G401 (cell line): ENCODE measurements at regions not wholly inside any gene's neighbourhood (a gene's known extent, or its start where the extent isn't known, plus 50 kb on each side); places are given as distances from the start of the nearest gene placed in this dataset.
"Not testable (repeated sequence)": the region's sequence is repeated elsewhere in the genome, so short reads cannot be mapped to it uniquely, and the experiment has no call there.

Experiments
- DNase-seq: peaks from one replicate; pipeline ENCODE4 v3.0.0-alpha.2; 2015; ENCODE audit warnings: low spot score
- in situ Hi-C: cut with HindIII; loops from 2 replicates; pipeline ENCODE4 v1.10.0; 2016; ENCODE audit warnings: low sequenced_read_pairs, mixed read lengths

DNA sequence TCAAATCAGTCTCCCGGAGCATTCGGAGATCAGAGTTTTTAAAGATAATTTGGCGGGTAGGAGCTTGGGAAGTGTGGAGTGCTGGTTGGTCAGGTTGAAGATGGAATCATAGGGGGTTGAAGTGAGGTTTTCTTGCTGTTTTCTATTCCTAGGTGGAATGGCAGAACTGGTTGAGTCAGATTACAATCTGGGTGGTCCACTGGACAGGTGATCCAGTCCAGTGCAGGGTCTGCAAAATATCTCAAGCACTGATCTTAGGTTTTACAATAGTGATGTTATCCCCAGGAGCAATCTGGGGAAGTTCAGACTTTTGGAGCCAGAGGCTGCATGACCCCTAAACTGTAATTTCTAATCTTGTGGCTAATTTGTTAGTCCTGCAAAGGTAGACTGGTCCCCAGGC is 416.4 kb upstream of the MAGEB16 start:
- not testable (repeated sequence) for DNase-seq

DNA sequence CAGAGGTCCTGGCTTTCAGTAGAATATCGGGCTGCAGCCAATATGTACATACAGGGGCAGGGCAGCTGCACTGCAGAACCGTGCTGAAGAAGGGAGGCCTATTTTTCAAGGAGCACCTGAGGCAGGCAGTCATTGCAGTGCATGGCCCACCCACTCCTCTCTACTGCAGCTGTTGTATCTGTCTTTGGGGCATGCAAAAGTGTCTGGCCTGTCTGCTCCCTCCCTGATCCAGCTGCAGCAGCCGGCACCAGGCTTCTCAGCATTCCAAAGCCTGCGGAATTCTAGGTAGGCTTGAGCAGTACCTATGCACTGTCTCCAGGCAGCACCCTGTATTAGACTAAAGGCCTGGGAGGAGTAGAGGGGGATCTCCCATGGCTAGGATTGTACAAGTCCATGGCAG is 415.2 kb upstream of the MAGEB16 start:
- in situ Hi-C loops = no loop called here
- no peak for DNase-seq

More for the DNA sequence above, 416.4 kb upstream of the MAGEB16 start:
- in situ Hi-C loops = not testable (repeated sequence)

GRCh38 chrX:35392232-35392631 is 405.9 kb upstream of the MAGEB16 start:
- in situ Hi-C loops = no loop called here
- no peak for DNase-seq

DNA sequence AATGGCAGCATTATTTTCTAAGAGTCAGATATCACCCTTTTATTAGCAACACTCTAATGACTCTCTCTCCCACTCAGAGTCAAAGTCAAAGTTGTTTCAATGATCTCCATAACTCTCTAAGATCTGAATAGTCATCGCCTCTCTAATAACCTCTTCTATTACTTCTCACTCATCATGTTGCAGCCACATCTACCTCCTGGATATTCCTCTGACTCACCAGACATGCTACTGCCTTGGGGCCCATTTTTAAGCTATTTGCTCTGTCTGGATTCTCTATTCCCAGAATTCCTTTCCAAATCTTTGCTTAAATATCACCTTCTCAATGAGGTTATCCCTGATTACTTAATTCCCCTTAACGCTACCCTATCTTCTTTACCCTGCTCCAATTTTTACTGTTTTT is 391.8 kb upstream of the MAGEB16 start:
- in situ Hi-C loops = no loop called here
- no peak for DNase-seq

DNA sequence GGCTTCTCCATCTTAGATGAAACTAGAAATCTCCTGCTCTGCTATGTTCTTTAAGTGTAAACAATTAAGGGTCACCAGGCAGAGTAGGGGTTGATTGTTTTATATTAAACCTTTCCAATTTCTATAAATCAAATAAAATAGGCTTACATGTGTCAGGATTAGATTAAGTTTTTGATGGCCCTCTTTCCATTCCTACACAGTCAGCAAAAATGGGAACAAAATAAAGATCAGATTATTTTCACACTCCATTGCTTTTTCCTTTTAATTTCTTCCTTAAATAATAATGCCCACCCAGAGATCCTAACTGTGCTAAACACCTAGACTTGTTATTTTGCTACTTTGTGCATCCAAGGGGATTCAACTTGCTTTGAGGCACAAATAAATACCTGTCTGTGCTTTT is 381.4 kb upstream of the MAGEB16 start:
- in situ Hi-C loops = no loop called here

GRCh38 chrX:35432056-35432455 is 366.1 kb upstream of the MAGEB16 start:
- in situ Hi-C loops = no loop called here
- no peak for DNase-seq

More for the DNA sequence above, 381.4 kb upstream of the MAGEB16 start:
- no peak for DNase-seq

GRCh38 chrX:35439034-35439660 is 359.0 kb upstream of the MAGEB16 start:
- in situ Hi-C loops = no loop called here
- DNase-seq = no peak

GRCh38 chrX:35439692-35440091 is 358.4 kb upstream of the MAGEB16 start:
- in situ Hi-C loops = no loop called here
- DNase-seq = no peak

DNA sequence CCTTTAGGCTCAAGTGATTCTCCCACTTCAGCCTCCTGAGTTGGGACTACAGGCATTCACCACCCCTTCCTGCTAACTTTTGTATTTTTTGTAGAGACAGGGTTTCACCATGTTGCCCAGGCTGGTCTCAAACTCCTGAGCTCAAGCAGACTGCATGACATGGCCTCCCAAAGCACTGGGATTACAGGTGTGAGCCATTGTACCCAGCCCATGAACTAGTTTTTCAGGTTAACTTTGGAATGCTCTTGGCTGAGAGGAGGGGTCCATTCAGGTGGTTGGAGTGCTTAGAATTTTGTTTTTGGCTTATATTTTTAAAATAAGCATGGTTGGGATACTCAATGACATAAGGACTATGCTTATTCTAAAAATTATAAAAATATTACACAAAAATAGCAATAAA is 355.7 kb upstream of the MAGEB16 start:
- DNase-seq = no peak
- in situ Hi-C loops = no loop called here

- DNase-seq, in situ Hi-C loops: not testable (repeated sequence)
Observed at GRCh38 chrX:35443091-35443582, 355.0 kb upstream of the MAGEB16 start.

GRCh38 chrX:35444671-35445355 is 353.3 kb upstream of the MAGEB16 start:
- no peak for DNase-seq
- in situ Hi-C loops = no loop called here

DNA sequence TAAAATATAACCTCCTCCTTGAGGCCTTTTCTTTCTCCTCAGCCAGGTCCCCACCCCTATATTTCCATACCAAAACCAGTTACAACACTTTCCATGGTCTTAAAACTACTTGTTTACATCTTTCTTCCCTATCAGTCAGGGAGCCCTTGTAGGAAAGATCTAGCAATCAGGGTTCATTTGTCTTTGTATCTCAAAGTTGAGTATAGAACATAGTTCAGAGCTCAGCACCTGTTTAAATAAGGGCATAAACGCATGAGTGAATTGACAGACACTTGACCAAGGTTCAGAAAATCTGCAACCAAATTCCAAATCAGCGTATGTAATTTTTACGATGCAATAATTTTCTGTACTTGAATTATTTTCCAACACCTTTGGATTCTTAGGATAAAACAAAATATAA is 352.2 kb upstream of the MAGEB16 start:
- DNase-seq = no peak
- in situ Hi-C loops = no loop called here

DNA sequence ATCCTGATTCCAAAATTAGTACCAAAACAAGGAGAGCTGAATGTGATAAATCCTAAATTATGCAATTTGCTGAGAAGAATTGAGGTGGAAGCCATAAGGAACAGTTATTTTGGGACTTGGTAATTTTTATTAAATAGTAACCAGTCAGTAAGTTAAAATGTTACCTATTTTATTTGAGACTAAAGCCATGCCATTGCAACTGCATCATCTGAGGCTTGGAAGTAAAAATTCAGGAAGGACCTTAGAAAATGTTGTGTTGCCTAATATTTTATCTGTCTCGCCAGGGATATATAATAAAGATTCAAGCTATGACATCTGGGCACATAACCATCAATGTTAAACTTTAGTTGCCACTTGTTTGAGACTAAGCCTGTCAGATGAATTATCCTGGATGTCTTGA is 341.3 kb upstream of the MAGEB16 start:
- no peak for DNase-seq
- in situ Hi-C loops = no loop called here

DNA sequence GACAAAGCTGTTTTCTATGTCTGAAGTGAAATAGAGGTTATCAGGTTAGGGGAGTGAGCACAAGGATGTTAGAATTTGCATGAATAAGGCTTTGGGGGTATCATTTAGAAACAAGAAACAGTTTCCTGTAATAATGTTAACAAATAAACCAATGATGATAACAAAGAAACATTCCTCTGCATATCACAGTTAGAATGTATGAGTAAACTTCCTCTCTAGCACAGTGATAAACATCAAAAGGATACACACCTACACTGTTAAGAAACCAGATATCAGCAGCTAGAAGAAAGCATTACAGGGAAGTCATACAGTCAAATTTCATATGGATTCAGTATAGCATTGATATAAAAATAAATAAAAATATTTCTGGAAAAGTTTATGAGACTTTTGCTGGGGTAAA is 340.0 kb upstream of the MAGEB16 start:
- in situ Hi-C loops = no loop called here
- no peak for DNase-seq

- in situ Hi-C loops = no loop called here
Observed at GRCh38 chrX:35461164-35461563, 337.0 kb upstream of the MAGEB16 start.

GRCh38 chrX:35496671-35497070 is 301.5 kb upstream of the MAGEB16 start:
- in situ Hi-C loops, DNase-seq: not testable (repeated sequence)

More at GRCh38 chrX:35461164-35461563, 337.0 kb upstream of the MAGEB16 start:
- no peak for DNase-seq

GRCh38 chrX:35497453-35497852 is 300.7 kb upstream of the MAGEB16 start:
- in situ Hi-C loops, DNase-seq: not testable (repeated sequence)

DNA sequence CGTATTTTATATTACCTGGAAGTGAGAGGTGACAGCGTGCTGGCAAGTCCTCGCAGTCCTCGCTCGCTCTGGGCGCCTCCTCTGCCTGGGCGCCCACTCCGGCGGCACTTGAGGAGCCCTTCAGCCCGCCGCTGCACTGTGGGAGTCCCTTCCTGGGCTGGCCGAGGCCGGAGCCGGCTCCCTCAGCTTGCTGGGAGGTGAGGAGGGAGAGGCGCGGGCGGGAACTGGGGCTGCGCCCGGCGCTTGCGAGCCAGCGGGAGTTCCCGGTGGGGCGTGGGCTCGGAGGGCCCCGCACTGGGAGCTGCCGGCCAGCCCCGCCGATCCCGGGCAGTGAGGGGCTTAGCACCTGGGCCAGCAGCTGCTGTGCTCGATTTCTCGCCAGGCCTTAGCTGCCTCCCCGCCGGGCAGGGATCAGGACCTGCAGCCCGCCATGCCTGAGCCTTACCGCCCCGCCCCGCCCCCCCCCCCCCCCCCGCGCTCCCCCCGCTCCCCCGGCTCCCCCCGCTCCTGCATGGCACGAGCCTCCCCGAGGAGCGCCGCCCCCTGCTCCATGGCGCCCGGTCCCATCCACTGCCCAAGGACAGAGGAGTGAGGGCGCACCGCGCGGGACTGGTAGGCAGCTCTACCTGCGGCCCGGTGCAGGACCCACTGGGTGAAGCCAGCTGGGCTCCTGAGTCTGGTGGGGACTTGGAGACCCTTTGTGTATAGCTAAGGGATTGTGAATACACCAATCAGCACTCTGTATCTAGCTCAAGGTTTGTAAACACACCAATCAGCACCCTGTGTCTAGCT is 298.9 kb upstream of the MAGEB16 start:
- DNase-seq = no peak
- in situ Hi-C loops = no loop called here

GRCh38 chrX:35507701-35508100 is 290.4 kb upstream of the MAGEB16 start:
- DNase-seq = no peak
- in situ Hi-C loops = no loop called here

DNA sequence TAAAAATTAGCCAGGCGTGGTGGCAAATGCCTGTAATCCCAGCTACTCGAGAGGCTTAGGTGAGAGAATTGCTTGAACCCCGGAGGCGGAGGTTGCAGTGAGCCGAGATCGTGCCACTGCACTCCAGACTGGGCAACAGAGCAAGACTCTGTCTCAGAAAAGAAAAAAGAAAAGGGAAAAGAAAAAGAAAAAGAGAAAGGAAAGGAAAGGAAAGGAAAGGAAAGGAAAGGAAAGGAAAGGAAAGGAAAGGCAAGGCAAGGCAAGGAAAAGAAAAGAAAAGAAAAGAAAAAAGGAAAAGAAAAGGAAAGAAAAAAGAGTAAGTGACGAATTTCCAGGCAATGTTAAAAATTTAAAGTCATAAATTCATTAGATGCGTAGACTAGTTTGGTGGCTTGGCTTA is 250.1 kb upstream of the MAGEB16 start:
- in situ Hi-C loops, DNase-seq: not testable (repeated sequence)
